ENCODE measurements at regions not wholly inside any gene's neighbourhood (a gene's known extent, or its start where the extent isn't known, plus 50 kb on each side); places are given as distances from the start of the nearest gene placed in this dataset.
A peak's percentile ranks its signal among the peaks of the same experiment; 100 is the strongest.

DNA sequence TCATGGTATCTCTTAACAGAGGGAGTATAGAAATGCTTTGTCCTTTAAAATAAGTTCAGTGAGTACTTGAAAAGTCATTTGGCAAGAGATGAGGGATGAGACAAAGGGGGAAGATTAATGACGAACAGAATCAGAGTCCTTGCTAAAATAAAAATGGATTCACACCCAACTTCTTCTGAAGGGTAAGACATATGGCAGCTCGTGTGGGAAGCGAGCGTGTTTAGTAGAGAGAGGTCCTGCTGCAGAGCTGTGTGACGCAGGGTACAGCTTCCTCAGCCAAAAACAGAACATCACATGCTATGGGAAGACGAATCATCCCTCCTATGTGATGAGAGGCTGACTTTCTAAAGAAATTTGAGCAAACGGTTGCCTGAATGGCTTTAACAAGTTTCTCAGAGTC, 158.5 kb upstream of the LMO4 start:
- Histone ChIP-seq H3K36me3 (no peaks in the 10 kb centered on the region), H3K4me3 (no peak overlapping the region), H3K27ac (no peak overlapping the region), H3K27me3 (no peaks in the 10 kb centered on the region), H3K4me1 (peaks cover 0 to 7% (median 0%) of the 10 kb centered on the region in 4 donors), H3K9me3 (no peaks in the 10 kb centered on the region)
- no peak for DNase-seq
- 75 to 79% methylated on average over 7 of the region's 7 CpGs for WGBS, 2 donors
- no peak for TF ChIP-seq EP300 (IDR thresholded peaks at IDR 0.05)
- no peak for TF ChIP-seq POLR2AphosphoS5 (IDR thresholded peaks at IDR 0.05)
- TF ChIP-seq CTCF (IDR thresholded peaks at IDR 0.05): no peak
- no peak for TF ChIP-seq POLR2A (IDR thresholded peaks at IDR 0.05)
- ATAC-seq (ENCODE audit: low FRiP score in 2 of 2): no peak

DNA sequence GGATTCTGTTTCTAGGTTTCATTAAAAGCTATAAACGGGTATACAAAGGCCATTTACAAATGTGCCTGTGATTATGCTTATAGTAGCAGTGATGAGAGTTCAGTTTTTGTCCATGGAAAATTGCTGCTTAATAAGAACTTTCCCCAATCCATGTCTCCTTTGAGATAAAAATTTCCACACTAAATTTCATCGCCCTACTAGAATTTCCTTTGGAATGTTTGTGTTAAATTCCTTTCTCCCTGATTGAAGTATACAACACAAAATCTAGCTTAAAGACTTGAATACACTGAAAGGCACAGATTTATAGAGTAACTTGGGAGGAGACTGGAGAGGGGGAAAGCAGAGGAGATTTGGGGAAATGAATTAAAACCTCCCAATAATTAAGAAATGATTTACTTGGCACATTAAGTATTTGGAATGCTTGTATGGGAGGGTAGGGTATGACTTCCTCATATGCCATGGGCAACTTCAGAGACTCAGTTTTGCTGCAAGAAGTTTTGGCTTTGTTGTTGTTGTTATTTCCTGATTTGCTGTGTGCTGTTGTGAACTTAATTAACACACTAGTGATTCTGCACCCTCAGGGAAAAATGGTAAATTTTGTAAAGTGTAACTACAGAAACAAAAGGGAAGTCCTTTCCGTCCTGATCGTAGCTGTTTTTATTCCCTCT, 157.6 kb upstream of the LMO4 start:
- no peak for DNase-seq
- 76 to 82% methylated on average over 4 of the region's 4 CpGs for WGBS, 2 donors

GRCh38 chr1:87173231-87173630, 155.4 kb upstream of the LMO4 start:
- DNase-seq (no peak), ATAC-seq (ENCODE audit: low FRiP score in 2 of 2) (no peak)
- H3K4me1 ChIP-seq: peaks cover 0 to 9% (median 0%) of the 10 kb centered on the region in 4 donors
- H3K27ac ChIP-seq: no peak overlapping the region
- H3K4me3 ChIP-seq: no peak overlapping the region
- TF ChIP-seq POLR2A (IDR thresholded peaks at IDR 0.05): no peak
- TF ChIP-seq CTCF (IDR thresholded peaks at IDR 0.05): no peak
- no peaks in the 10 kb centered on the region for H3K9me3 ChIP-seq
- 81 to 88% methylated on average over 3 of the region's 3 CpGs for WGBS, 2 donors
- no peaks in the 10 kb centered on the region for H3K27me3 ChIP-seq
- H3K36me3 ChIP-seq: no peaks in the 10 kb centered on the region

More for the DNA sequence above, 157.6 kb upstream of the LMO4 start:
- Histone ChIP-seq H3K4me3 (no peak overlapping the region), H3K36me3 (no peaks in the 10 kb centered on the region), H3K27ac (no peak overlapping the region), H3K27me3 (no peaks in the 10 kb centered on the region), H3K9me3 (no peaks in the 10 kb centered on the region), H3K4me1 (peaks cover 0 to 9% (median 0%) of the 10 kb centered on the region in 4 donors)
- TF ChIP-seq CTCF (IDR thresholded peaks at IDR 0.05) (no peak), POLR2AphosphoS5 (IDR thresholded peaks at IDR 0.05) (no peak), POLR2A (IDR thresholded peaks at IDR 0.05) (no peak), EP300 (IDR thresholded peaks at IDR 0.05) (no peak)
- ATAC-seq (ENCODE audit: low FRiP score in 2 of 2): no peak

DNA sequence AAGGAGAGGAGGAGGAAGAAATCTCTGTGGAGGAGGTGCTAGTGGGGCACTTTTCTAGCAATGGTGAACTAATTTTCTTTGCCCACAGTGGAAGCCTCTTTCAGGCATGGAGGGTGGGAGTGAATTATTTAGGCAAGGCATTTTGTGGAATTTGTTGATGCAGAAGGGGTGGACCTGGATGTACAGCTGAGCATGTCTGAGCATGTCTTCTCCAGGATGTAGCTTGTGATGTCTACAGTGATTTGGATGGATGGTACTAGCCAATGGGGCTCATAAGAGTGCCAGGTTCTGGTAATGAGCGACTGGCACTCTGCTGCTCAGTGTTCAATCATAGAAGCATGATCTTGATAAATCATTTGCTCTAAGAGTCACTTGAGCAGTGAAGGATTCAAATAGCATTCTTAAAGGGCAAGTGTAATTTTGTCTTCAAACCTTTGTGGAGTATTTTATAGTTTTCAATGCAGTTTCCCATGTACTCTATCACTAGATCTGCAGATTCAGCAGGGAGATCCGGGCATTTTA, 153.9 kb upstream of the LMO4 start:
- Histone ChIP-seq H3K4me3 (no peak overlapping the region), H3K4me1 (peaks cover 0 to 12% (median 0%) of the 10 kb centered on the region in 4 donors), H3K27ac (no peak overlapping the region), H3K27me3 (no peaks in the 10 kb centered on the region), H3K9me3 (no peaks in the 10 kb centered on the region), H3K36me3 (no peaks in the 10 kb centered on the region)
- DNase-seq: no peak
- 44 to 77% methylated on average over 2 of the region's 2 CpGs for WGBS, 2 donors
- TF ChIP-seq CTCF (IDR thresholded peaks at IDR 0.05): no peak
- no peak for TF ChIP-seq EP300 (IDR thresholded peaks at IDR 0.05)
- no peak for TF ChIP-seq POLR2A (IDR thresholded peaks at IDR 0.05)
- TF ChIP-seq POLR2AphosphoS5 (IDR thresholded peaks at IDR 0.05): no peak
- peak in 1 of 2 donors; percentile 54 for ATAC-seq (ENCODE audit: low FRiP score in 2 of 2)

GRCh38 chr1:87176087-87176486, 152.6 kb upstream of the LMO4 start:
- TF ChIP-seq EP300 (IDR thresholded peaks at IDR 0.05) (no peak), POLR2A (IDR thresholded peaks at IDR 0.05) (no peak), POLR2AphosphoS5 (IDR thresholded peaks at IDR 0.05) (no peak), CTCF (IDR thresholded peaks at IDR 0.05) (no peak)
- ATAC-seq (ENCODE audit: low FRiP score in 2 of 2) (no peak), DNase-seq (no peak)
- Histone ChIP-seq H3K36me3 (no peaks in the 10 kb centered on the region), H3K4me1 (peaks cover 0 to 13% (median 0%) of the 10 kb centered on the region in 4 donors), H3K4me3 (no peak overlapping the region), H3K9me3 (no peaks in the 10 kb centered on the region), H3K27ac (no peak overlapping the region), H3K27me3 (no peaks in the 10 kb centered on the region)
- 73 to 86% methylated on average over 5 of the region's 5 CpGs for WGBS, 2 donors
